ENCODE measurements at regions not wholly inside any gene's neighbourhood (a gene's known extent, or its start where the extent isn't known, plus 50 kb on each side); places are given as distances from the start of the nearest gene placed in this dataset.

DNA sequence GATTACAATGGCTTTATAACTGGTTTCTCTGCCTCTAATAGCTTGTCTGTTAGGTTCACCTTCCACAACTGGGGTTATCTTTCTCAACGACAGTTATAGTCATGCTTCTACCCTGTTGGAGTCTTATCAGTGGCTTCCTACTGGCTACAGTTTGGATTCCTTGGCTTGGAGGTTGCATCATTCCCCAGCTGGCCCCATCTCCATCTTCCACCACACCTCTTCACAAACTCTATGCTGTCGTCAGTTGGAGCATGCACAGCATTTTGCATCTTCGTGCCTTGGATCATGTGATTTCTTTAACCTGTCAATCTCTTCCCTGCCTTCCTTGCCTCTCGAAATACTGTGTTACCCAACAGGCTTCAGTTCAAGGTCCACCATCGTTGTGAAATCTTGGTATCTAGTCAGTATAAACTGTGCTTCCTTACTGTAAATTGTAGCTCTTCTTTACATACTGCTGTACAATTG lies 316.3 kb upstream of the CXCR4 start:
- CTCF ChIA-PET, result no interaction called here
- Histone ChIP-seq H3K27me3 (replicated peaks; ENCODE audit: insufficient read depth, low read depth, low read length, poor library complexity) (no peaks in the 10 kb centered on the region), H3K36me3 (ENCODE audit: insufficient read depth, low read length, poor library complexity, severe bottlenecking) (no peaks in the 10 kb centered on the region), H3K9me3 (ENCODE audit: low read depth, low read length, poor library complexity, severe bottlenecking) (no peaks in the 10 kb centered on the region), H3K4me3 (ENCODE audit: low read depth, low read length, poor library complexity, severe bottlenecking) (no peak overlapping the region), H3K4me1 (ENCODE audit: insufficient read depth, low read length, poor library complexity, severe bottlenecking) (no peaks in the 10 kb centered on the region), H3K27ac (ENCODE audit: low read depth, low read length, poor library complexity, severe bottlenecking) (no peak overlapping the region)
- POLR2A ChIA-PET (ENCODE audit: low non-redundant PET), result no interaction called here
- BruUV-seq (replicated peaks), result no TSS peak
- DNase-seq (ENCODE audit: low spot score), result no peak
- TF ChIP-seq, protein P1, sequence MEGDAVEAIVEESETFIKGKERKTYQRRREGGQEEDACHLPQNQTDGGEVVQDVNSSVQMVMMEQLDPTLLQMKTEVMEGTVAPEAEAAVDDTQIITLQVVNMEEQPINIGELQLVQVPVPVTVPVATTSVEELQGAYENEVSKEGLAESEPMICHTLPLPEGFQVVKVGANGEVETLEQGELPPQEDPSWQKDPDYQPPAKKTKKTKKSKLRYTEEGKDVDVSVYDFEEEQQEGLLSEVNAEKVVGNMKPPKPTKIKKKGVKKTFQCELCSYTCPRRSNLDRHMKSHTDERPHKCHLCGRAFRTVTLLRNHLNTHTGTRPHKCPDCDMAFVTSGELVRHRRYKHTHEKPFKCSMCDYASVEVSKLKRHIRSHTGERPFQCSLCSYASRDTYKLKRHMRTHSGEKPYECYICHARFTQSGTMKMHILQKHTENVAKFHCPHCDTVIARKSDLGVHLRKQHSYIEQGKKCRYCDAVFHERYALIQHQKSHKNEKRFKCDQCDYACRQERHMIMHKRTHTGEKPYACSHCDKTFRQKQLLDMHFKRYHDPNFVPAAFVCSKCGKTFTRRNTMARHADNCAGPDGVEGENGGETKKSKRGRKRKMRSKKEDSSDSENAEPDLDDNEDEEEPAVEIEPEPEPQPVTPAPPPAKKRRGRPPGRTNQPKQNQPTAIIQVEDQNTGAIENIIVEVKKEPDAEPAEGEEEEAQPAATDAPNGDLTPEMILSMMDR (conservative IDR thresholded peaks at IDR 0.05; ENCODE audit: low read depth, low read length), result no peak
- TF ChIP-seq EZH2 (IDR thresholded peaks at IDR 0.05; ENCODE audit: borderline replicate concordance, low read depth, low read length, poor library complexity, severe bottlenecking), result no peak
- intact Hi-C loops (cut with micrococcal nuclease; ENCODE audit: unreplicated experiment), result no loop called here

- Histone ChIP-seq H3K4me1 (ENCODE audit: insufficient read depth, low read length, poor library complexity, severe bottlenecking) (no peaks in the 10 kb centered on the region), H3K4me3 (ENCODE audit: low read depth, low read length, poor library complexity, severe bottlenecking) (no peak overlapping the region), H3K9me3 (ENCODE audit: low read depth, low read length, poor library complexity, severe bottlenecking) (no peaks in the 10 kb centered on the region), H3K36me3 (ENCODE audit: insufficient read depth, low read length, poor library complexity, severe bottlenecking) (no peaks in the 10 kb centered on the region), H3K27ac (ENCODE audit: low read depth, low read length, poor library complexity, severe bottlenecking) (no peak overlapping the region), H3K27me3 (replicated peaks; ENCODE audit: insufficient read depth, low read depth, low read length, poor library complexity) (no peaks in the 10 kb centered on the region)
- ChIA-PET POLR2A (ENCODE audit: low non-redundant PET) (no interaction called here), CTCF (no interaction called here)
- no TSS peak for BruUV-seq (replicated peaks)
- intact Hi-C loops (cut with micrococcal nuclease; ENCODE audit: unreplicated experiment), result no loop called here
- TF ChIP-seq, protein P1 (conservative IDR thresholded peaks at IDR 0.05; ENCODE audit: low read depth, low read length), result no peak
- no peak for TF ChIP-seq EZH2 (IDR thresholded peaks at IDR 0.05; ENCODE audit: borderline replicate concordance, low read depth, low read length, poor library complexity, severe bottlenecking)
- DNase-seq (ENCODE audit: low spot score), result no peak
These were observed 315.3 kb upstream of the CXCR4 start for GRCh38 chr2:136433261-136433660.

- H3K4me1 ChIP-seq (ENCODE audit: insufficient read depth, low read length, poor library complexity, severe bottlenecking), result no peaks in the 10 kb centered on the region
- no peaks in the 10 kb centered on the region for H3K9me3 ChIP-seq (ENCODE audit: low read depth, low read length, poor library complexity, severe bottlenecking)
- no peaks in the 10 kb centered on the region for H3K36me3 ChIP-seq (ENCODE audit: insufficient read depth, low read length, poor library complexity, severe bottlenecking)
- H3K4me3 ChIP-seq (ENCODE audit: low read depth, low read length, poor library complexity, severe bottlenecking), result no peak overlapping the region
- H3K27ac ChIP-seq (ENCODE audit: low read depth, low read length, poor library complexity, severe bottlenecking), result no peak overlapping the region
- ChIA-PET CTCF (no interaction called here), POLR2A (ENCODE audit: low non-redundant PET) (no interaction called here)
- TF ChIP-seq, protein P1 (conservative IDR thresholded peaks at IDR 0.05; ENCODE audit: low read depth, low read length), result no peak
- TF ChIP-seq EZH2 (IDR thresholded peaks at IDR 0.05; ENCODE audit: borderline replicate concordance, low read depth, low read length, poor library complexity, severe bottlenecking), result no peak
- BruUV-seq (replicated peaks), result no TSS peak
- DNase-seq (ENCODE audit: low spot score), result no peak
- peaks cover 55% of the 10 kb centered on the region for H3K27me3 ChIP-seq (replicated peaks; ENCODE audit: insufficient read depth, low read depth, low read length, poor library complexity)
- intact Hi-C loops (cut with micrococcal nuclease; ENCODE audit: unreplicated experiment), result loop anchor here (5.0 to 10.0 kb wide), 2 partner anchors 241 to 318 kb away; no protein-coding TSS in a partner anchor
These were observed 306.2 kb upstream of the CXCR4 start for GRCh38 chr2:136424112-136424511.
